Panc1 (cell line): ENCODE measurements at regions not wholly inside any gene's neighbourhood (a gene's known extent, or its start where the extent isn't known, plus 50 kb on each side); places are given as distances from the start of the nearest gene placed in this dataset.

ENCODE experiments used
- ATAC-seq: fragments of 200-7000 bp; cut with Tn5 transposase; 2 replicates; pipeline ENCODE4 v1.9.1; 2020; ENCODE audit warnings: mild to moderate bottlenecking, moderate library complexity
- BruUV-seq: library from RNA; stranded (reverse); fragments of 400-500 nt; replicated peaks from 2 replicates; lab custom pipeline; 2021; lab: Mats Ljungman, UMichigan
- CTCF ChIA-PET: fragments of 300-600 bp; sonication (Branson Sonifier 250); formaldehyde crosslinking; loops from one replicate; lab custom pipeline; 2022; ENCODE audit warnings: antibody characterized with exemption; lab: Charles Lee
- POLR2A ChIA-PET: fragments of 300-600 bp; sonication (Branson Sonifier 250); formaldehyde crosslinking; loops from one replicate; lab custom pipeline; 2022; ENCODE audit warnings: antibody characterized with exemption; lab: Charles Lee
- DNase-seq: peaks from one replicate; pipeline ENCODE4 v3.0.0-alpha.2; 2010; ENCODE audit warnings: low read depth, low spot score
- H3K27ac ChIP-seq: 2 replicates; pipeline ENCODE4 v1.5.1; 2011; ENCODE audit warnings: mild to moderate bottlenecking, low read length, inconsistent platforms
- H3K27me3 ChIP-seq: fragments of 200-500 bp; sonication (Bioruptor generic); 2 replicates; pipeline ENCODE4 v1.6.0; 2014; ENCODE audit warnings: low read length, inconsistent platforms; ENCODE audit not compliant: control insufficient read depth, insufficient read depth
- H3K36me3 ChIP-seq: fragments of 200-500 bp; sonication (Bioruptor generic); 2 replicates; pipeline ENCODE4 v1.5.1; 2014; ENCODE audit warnings: inconsistent platforms, mild to moderate bottlenecking, low read length, moderate library complexity; ENCODE audit not compliant: control insufficient read depth, insufficient read depth
- H3K4me1 ChIP-seq: 2 replicates; pipeline ENCODE4 v1.5.1; 2011; ENCODE audit warnings: inconsistent platforms, mild to moderate bottlenecking, low read length, moderate library complexity; ENCODE audit not compliant: control insufficient read depth, insufficient read depth
- H3K4me3 ChIP-seq, 2 experiments: 2 replicates each; pipeline ENCODE4 v1.5.1; 2011 to 2012; ENCODE audit warnings: low read depth in 2 of 2, low read length in 2 of 2, mild to moderate bottlenecking in 2 of 2, inconsistent platforms in 1 of 2, moderate library complexity in 1 of 2
- H3K9me3 ChIP-seq: fragments of 200-500 bp; sonication (Bioruptor generic); 2 replicates; pipeline ENCODE4 v1.5.1; 2014; ENCODE audit warnings: low read depth, mild to moderate bottlenecking, inconsistent platforms, low read length, moderate library complexity; ENCODE audit not compliant: control insufficient read depth, insufficient read depth
- CTCF ChIP-seq: fragments of 450-650 bp; IDR thresholded peaks from 2 replicates; pipeline ENCODE4 v1.5.1; 2017; ENCODE audit warnings: mild to moderate bottlenecking
- POLR2AphosphoS5 ChIP-seq: IDR thresholded peaks from 2 replicates; pipeline ENCODE4 v1.6.1; 2012; ENCODE audit warnings: mild to moderate bottlenecking, low read depth, low read length, moderate library complexity
- REST ChIP-seq, 2 experiments: IDR thresholded peaks; 2 replicates each; pipeline ENCODE4 v1.6.1; 2011 to 2012; ENCODE audit warnings: low read depth in 2 of 2, control low read depth in 1 of 2, low read length in 1 of 2, mild to moderate bottlenecking in 1 of 2, moderate library complexity in 1 of 2; ENCODE audit not compliant: insufficient read depth in 1 of 2
- SIN3A ChIP-seq: IDR thresholded peaks from 2 replicates; pipeline ENCODE4 v1.6.1; 2012; ENCODE audit warnings: low read depth, mild to moderate bottlenecking, low read length, moderate library complexity, borderline replicate concordance; ENCODE audit not compliant: insufficient read depth
- TCF7L2 ChIP-seq: IDR thresholded peaks from 2 replicates; pipeline ENCODE4 v1.6.1; 2011; ENCODE audit warnings: mild to moderate bottlenecking, low read depth, low read length, inconsistent platforms
- in situ Hi-C: cut with HindIII; loops from 2 replicates; pipeline ENCODE4 v1.10.0; 2016; ENCODE audit warnings: low sequenced_read_pairs, low pct_unique_long_range_greater_than_20kb
- intact Hi-C: fragments of 100-400 bp; cut with micrococcal nuclease; formaldehyde crosslinking; loops from one replicate; pipeline ENCODE4 v1.10.0; 2022; ENCODE audit not compliant: unreplicated experiment

- Histone ChIP-seq H3K4me1 (no peaks in the 10 kb centered on the region), H3K27me3 (peaks cover 2% of the 10 kb centered on the region; the same call in 1 of the 2 replicates), H3K9me3 (no peaks in the 10 kb centered on the region), H3K4me3 (no peak overlapping the region), H3K36me3 (no peaks in the 10 kb centered on the region), H3K27ac (no peak overlapping the region)
- DNase-seq = no peak
- TF ChIP-seq SIN3A (no peak), POLR2AphosphoS5 (no peak), CTCF (no peak)
- no peak for ATAC-seq
- intact Hi-C loops = no loop called here
- ChIA-PET POLR2A (no interaction called here), CTCF (no interaction called here)
- no TSS peak for BruUV-seq
- in situ Hi-C loops = no loop called here
Measured at GRCh38 chr15:96703091-96703490, 372.6 kb downstream of the NR2F2 start.

- peaks cover 2% of the 10 kb centered on the region; the same call in 1 of the 2 replicates for H3K27me3 ChIP-seq
- intact Hi-C loops = no loop called here
- ATAC-seq = no peak
- H3K4me3 ChIP-seq = no peak overlapping the region
- in situ Hi-C loops = no loop called here
- no peak overlapping the region for H3K27ac ChIP-seq
- H3K4me1 ChIP-seq = no peaks in the 10 kb centered on the region
- CTCF ChIA-PET = no interaction called here
- no peaks in the 10 kb centered on the region for H3K36me3 ChIP-seq
- DNase-seq = no peak
- BruUV-seq = no TSS peak
- TF ChIP-seq TCF7L2 = no peak
- no peak for TF ChIP-seq POLR2AphosphoS5
- TF ChIP-seq REST (IDR thresholded peaks at IDR 0.05; ENCODE audit: insufficient read depth in 1 of 2, low read depth in 2 of 2, low read length in 1 of 2) = no peak
- no peak for TF ChIP-seq CTCF
- POLR2A ChIA-PET = no interaction called here
- no peaks in the 10 kb centered on the region for H3K9me3 ChIP-seq
Measured at GRCh38 chr15:96703794-96704550, 373.5 kb downstream of the NR2F2 start.
